ENCODE measurements at regions not wholly inside any gene's neighbourhood (a gene's known extent, or its start where the extent isn't known, plus 50 kb on each side); places are given as distances from the start of the nearest gene placed in this dataset.

DNA sequence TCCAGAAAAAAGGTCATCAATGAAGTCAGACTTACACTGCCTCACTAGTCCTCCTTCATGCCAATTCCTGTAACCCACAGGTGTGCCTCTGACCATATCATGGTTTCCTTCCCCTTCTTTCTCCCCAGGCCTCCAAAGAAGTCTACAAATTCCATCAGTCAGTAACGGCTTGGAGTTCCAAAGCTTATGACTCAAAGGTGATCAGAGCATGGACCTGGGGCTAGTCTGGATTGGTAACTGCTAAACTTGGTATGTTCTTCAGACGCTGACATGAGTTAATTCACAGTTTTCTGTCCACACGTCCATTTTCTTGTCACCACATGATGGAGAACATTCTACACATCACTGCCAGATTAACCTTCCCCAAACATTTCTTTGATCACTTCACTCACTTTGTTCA is 560.4 kb downstream of the ETNK1 start:
- DNase-seq (ENCODE audit: low read depth in 2 of 2), result no peak

DNA sequence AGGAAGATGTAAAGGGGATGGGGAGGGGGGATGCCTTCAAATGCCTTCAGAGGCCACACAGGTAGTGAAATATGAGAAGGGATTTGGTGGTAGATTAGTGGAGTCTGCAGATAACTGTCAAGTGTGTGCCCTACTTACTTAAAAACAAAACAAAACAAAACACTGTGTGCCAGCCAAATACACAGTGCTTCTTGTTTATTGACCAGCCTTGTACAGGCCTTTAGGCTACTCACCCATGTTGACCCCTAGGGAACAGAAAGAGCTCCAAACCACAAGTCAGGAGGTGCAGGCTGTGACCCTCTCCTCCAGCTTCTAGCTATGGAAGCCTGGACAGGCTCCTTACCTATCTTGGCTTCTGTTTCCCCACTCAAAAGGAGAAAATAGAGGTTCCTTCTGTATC is 562.0 kb downstream of the ETNK1 start:
- no peak for DNase-seq (ENCODE audit: low read depth in 2 of 2)

DNA sequence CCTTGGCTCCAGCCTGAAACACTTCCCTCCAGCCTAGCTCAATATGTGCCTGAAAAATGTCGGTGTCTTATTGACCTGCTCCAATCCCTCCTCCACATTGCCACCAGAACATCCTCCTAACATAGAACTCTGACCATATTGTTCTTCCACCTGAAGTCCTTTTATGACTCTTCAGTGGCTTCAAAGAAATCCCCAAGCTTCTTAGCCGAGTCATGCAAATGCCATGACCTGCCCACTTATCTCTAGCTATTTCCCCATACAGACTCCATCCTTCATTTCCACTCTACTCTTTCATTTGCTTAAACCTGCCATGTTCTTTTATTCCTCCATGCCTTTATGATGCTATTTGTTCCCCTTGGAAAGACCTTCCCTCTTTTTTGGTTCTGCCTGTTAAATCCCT is 568.6 kb downstream of the ETNK1 start:
- no peak for DNase-seq (ENCODE audit: low read depth in 2 of 2)

DNA sequence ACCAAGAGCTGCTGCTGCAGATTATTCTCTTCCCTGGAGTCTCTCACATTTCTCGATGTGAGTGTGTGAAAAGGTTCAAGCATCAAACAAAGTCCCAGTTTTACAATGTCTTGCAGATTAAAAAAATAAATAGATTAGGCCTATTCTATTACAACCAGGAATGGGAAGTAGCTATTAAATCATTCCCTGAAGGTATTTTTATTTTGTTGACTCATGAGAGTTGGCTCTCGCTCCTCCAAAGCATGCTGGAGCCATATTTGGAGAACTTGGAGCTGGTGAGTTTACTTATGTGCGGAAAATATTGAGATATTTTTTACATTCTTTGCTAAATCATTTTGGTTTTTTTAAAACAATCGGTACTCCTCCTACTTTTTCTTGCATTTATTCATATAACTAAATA is 572.3 kb downstream of the ETNK1 start:
- no peak for DNase-seq (ENCODE audit: low read depth in 2 of 2)

DNA sequence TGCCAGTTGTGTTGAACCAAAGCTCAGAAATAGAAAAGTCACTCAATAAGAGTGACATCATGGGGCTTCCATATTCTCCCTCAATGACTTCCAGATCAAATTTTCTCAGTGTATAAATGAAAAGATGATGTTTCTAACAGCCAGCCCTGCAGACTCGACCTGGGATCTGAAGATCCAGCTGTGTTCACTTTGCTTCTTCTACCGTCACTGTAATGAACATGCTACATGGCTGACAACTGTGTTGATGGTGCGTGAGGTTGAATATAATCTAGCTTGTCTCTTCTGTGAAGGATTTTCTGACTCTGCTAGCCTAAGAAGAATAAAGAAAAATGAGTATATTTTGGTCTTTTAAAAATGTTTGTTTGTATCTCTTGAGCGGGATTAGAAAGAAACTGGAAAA is 577.8 kb downstream of the ETNK1 start:
- no peak for DNase-seq (ENCODE audit: low read depth in 2 of 2)

DNA sequence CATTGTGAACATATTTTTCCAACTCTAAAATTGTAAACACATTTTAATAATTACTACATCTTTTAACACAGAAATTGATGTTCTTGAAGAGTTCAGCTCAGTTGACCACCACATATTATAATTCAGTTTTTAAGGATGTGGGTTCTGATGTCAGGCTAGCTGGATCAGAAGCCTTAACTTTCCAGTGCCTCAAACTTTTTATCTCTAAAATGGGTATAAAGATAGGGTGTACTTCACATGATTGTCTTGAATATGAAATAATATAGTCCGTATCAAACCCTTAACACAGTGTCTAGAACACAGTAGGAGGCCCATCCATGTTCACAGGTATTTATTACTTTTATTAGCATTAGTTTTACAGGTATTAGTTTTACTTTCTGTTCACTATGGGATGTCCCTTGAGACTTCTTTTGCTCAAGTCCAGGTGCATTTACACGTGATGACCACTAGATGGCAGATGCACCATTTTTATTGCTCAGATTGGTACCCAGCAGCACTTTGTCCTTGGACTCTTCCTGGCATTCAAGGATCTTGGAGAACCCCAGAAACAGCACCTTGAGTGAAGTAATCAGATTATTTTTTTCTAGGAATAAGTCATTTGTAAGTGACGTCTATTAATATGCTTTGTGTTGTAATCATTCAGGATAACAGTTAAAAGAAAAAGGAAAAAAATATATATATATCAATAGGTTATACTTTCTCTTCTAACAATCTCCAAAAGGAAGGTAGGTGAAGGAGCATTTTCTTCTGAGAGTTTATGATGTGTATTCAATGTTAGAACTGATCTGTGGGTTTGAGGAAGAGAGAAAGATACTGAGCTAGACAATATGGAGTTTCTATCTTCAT is 580.2 kb downstream of the ETNK1 start:
- DNase-seq (ENCODE audit: low read depth in 2 of 2), result peak; percentile 10 to 23

DNA sequence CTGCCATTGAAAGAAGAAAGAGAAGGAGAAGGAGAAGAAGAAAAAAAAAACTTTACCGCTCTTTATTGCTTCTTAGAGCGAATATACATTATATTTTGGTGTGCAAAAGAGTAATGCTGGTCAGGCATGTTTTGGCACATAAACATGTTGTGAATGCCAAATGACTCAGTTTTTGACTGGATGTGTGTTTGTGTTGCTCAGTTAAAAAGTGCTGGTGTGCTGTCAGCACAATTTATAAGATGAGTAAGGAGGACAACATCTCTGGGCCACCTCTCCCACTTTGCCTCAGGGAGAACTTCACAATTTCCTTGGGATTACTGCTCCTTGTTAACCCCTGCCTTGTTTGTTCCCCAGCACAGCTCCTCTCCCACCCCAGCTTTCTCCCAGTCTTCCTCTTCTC is 584.8 kb downstream of the ETNK1 start:
- no peak for DNase-seq (ENCODE audit: low read depth in 2 of 2)

DNA sequence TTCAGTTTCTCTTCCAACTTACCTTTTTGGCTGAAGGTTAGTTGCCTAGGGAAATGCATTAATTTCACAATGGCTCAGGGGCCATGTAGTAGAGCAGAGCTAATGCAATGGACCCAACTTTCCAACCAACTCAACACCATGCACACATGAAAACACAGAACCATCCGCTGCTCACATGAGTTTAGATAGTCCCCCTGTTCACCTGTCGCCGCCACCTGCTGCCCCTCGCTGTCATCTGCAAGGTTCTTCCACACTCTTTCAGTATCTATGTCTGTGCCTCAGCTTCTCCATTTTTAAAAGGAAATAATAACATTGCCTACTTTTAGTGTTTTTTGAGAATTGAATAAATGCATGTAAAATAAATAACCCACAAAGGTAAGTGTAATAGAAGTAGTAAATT is 585.6 kb downstream of the ETNK1 start:
- no peak for DNase-seq (ENCODE audit: low read depth in 2 of 2)

DNA sequence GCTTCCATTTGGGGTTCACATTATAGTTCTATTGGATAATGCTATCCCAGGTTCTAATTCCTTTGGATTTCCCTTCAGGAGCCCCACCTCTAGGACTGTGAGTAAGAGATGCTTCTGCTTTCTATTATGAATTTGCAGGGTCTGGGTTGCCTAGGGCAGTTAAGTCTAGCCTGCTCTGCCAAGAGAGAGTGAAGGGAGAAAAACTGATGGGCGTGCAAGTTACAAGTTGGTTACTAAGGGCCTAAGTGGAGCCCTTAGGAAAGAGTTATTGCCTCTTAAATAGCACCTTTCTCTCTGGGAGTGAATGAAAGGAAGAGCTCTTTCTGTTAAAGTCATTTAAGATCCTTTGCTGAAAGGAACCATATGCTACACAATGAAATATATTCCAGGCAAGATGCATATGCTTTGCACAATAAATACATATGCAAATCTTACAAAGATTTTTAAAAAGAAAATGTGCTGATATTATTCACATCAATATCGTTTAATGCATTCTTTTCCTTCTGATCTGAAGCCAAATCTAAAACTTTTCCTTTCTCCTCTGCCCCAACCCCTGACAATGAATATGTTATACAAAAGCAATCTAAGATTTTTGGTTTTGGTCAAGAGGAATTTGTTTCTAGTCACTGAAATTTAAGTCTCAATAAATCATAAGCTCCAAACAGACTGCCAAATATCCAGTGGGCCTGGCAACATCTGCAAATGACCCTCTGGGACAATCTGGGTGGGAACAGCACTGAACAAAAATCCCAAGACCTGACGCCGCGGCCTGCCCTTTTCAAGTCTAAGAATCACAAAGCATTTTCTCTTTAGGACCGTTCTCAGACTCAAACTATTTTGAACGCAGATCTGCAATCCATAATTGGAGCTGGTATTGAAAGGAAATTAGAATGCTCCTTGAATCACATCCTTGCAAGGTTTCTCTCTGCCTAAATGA is 586.7 kb downstream of the ETNK1 start:
- DNase-seq (ENCODE audit: low read depth in 2 of 2), result no peak

DNA sequence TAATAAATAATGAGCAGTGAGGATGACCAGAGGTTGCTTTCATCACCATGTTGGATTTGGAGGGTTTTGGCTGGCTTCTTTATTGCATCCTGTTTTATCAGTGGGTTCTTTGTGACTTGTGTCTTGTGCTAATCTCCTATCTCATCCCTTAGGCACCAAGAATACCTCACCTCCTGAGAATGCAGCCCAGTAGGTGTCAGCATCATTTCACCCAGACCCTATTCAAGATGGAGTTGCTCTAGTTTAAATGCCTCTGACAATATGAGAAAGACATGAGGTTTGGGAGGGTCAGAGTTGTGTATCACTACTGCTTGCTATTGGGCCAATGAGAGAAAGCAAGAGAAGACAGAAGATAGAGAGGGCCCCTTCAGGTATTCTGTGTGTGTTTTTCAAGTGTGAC is 592.2 kb downstream of the ETNK1 start:
- DNase-seq (ENCODE audit: low read depth in 2 of 2), result no peak

DNA sequence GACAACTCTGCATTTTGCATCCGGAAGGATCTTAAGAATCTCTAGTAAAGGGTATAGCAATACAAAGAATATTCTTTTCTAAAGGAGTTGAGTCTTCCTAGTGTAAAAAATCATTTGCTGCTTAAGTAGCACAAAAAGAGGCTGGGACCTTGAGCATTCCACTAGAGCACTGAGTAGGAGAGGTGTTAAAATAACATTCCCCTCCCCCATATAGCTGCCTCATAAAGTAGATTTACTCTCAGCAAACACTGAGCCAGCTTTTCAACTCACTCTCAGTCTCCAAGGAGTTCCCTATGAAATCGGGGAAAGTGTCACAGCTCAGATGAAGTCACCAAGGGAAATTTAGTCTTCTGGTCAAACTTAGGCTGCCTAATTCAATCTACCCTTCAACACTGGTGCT is 592.7 kb downstream of the ETNK1 start:
- no peak for DNase-seq (ENCODE audit: low read depth in 2 of 2)

DNA sequence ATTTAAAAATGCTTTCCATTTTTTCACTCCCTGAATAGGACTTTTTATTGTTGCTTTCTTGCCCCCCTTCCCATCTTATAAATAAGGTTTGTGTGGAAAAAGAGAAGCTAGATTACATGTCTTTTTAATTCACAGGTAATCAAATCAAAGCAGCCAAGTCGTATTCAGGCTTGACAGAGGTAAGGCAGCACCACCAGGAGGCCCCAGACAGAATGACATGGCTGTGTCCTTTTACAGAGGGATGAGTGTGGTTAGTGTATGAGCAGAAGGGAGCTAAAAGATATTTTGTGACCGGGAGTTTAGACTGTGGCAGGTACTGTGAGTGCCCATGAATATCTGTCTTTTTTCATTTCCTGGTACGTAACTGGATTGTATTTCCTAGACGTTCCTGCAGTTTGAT is 596.1 kb downstream of the ETNK1 start:
- no peak for DNase-seq (ENCODE audit: low read depth in 2 of 2)

DNA sequence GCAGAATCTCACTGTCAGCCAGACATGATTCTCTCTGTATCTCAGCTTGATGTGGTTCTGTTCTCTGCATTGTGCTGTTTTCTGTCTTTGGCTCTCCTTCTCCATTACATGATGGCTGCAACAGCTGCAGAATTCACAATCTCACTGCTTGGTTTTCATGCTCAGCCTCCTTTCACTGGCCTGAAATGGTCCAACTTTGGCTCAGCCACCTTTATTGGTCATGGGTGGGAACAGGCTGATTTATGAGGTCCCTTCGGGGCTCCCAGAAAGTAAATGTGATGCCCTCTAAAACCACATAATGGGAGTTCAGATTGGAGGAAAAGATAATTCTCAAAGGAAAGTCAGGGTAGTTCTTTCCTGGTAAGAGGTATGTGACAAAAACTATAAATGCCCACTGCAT is 597.0 kb downstream of the ETNK1 start:
- no peak for DNase-seq (ENCODE audit: low read depth in 2 of 2)

DNA sequence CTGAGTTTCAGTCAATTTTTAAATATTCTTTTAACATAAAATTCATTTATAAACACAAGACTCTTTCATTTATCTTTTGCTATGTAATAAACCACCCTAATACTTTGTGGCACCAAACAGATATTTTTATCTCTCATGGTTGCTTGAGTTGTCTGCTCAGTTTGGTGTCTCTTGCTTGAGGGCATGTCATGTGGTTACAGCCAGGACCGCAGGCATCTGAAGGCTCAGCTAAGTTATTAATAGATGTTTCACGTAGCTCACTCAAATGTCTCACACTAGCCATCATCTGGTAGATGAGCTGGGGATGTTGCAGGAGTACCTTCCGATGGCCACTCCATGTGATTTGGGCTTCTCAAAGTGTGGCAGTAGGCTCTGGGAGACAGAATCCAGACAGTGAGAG is 597.8 kb downstream of the ETNK1 start:
- no peak for DNase-seq (ENCODE audit: low read depth in 2 of 2)

DNA sequence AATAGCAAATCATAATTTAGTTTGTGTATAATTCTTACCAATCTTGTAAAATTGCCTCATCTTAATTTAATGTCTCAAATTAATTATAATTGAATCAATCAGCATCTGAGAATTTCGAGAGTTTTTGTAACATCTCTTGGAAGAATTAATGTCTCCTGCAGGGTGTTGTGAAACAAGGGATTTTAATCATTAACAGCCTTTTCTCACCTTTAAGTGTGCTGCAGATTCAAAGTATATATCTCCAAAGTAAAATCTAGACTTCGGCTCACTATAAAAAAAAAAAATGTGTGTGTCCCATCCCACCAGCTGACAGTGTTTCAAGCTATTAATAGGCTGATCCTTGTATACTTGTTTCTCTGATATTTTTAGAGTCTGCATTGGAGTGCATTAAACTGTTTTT is 603.1 kb downstream of the ETNK1 start:
- DNase-seq (ENCODE audit: low read depth in 2 of 2), result no peak

DNA sequence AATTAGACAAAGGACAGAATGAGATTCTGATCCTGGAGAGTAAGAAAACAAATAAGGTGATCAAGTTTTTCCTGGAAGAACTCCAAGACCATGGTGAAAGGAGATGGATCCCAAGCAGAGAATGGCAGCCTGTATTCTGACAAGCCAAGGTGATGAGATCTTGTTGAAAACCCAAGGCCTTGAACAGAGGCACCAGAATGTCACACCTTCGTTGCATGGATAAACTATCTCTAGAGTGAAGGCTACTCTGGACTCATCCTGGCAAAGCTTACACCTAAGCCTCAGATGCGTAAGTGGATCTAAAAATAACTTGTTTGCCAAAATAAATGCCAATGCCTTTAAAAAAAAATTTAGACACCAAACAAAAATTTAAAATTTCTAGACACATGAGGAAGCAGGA is 605.9 kb downstream of the ETNK1 start:
- DNase-seq (ENCODE audit: low read depth in 2 of 2), result no peak

DNA sequence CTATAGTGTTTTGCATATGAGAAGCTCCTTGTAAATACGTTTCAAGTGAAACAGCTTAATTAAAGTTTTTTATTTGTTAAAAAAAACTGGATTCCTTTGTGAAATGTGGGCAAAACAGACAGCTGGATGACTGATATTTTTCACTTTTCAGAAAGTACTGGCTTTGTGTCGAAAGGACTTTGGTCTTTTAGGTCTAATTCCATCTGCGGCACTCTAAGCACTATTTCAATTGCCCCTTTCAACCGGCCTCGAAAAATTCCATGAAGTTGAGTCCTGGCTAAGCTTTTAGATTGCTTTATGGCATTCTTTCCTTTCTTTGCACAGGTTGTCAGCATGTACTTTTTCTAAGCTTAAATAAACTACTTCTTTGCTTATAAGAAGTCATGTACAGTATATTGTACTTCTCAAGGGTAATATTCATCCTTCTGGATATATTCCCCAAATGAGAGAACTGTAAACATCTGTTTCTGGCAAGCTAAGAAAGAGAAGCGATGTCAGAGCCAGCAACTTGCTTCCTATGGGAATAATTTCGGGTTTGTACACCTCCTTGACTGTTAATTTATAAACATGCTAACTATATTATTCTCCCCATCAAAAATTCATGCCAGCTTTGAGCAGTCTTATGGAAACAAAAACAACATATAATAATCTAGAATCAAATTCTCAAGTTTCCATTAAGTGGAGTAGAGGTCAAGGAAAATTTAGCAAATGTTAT is 611.3 kb downstream of the ETNK1 start:
- no peak for DNase-seq (ENCODE audit: low read depth in 2 of 2)

DNA sequence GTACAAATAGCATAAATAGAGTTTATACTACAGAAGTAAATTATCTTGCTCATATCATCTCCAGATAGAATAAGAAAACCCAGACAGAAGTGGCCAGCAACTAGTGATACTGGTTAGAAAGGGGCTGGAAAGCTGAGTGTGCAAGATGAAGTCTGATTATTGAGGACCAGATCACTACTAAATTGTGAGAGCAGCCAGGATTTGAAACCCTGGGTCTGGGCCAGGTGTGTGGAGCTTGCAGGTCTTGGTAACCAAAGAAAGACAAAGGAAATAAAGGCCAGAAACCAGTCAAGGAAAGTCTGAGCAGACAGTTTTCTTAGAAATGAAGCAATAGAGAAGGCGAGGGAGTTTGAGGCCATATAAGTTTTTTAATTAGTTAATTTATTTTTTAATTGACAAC is 611.8 kb downstream of the ETNK1 start:
- no peak for DNase-seq (ENCODE audit: low read depth in 2 of 2)

DNA sequence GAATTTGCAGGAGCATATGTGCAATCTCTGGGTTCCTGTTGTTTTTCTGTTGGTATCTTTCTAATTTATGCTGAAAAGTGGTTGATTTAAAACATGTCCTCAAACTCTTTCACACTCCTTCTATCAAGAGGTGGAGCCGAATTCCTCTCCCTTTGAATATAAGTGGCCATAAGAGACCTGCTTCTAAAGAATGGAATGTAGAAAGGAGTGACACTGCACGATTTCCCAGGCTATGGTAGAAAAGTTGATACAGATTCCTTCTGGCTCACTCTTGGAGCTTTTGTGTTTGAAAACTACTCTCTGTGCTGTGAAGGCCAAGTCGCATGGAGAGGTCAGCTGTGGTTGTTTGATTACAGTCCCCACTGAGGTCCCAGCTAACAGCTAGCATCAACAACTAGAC is 613.2 kb downstream of the ETNK1 start:
- DNase-seq (ENCODE audit: low read depth in 2 of 2), result no peak

DNA sequence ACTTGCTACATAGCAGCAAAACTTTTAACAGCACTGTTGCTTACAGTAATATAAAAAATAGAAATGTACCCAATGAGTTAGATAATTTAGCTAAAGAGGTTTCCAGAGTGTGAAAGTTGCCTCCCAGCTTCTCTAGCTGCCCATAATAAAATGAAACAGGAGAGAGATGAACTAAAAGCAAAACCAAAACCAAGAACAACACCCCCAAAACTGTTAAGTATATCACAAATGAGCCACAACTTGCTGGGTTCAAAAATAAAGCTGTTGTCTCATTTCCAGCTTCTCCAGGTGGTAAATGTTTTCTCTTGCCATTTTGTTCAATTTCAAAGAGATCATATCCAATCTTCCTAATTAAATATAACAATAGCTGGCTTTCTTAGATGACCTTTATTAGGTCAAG is 614.0 kb downstream of the ETNK1 start:
- no peak for DNase-seq (ENCODE audit: low read depth in 2 of 2)

DNA sequence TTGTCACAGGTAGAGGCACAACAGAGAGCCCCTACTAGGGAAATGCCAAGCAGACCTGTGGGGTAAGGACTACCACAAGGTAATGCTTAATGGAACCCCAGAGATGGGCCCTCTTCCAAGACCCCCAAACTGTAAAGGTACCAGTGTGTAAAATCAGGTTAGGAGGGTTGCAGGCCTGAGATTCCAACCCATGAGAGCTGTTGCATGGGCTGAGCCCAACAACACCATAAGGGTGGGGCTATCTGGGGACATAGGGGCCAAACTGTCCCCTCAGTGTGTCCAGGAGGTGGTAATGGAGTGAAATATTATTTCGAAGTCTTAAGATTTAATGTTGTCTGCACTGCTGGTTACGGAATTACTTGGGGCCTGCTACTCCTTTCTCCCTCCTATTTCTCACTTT is 620.2 kb downstream of the ETNK1 start:
- DNase-seq (ENCODE audit: low read depth in 2 of 2), result no peak

DNA sequence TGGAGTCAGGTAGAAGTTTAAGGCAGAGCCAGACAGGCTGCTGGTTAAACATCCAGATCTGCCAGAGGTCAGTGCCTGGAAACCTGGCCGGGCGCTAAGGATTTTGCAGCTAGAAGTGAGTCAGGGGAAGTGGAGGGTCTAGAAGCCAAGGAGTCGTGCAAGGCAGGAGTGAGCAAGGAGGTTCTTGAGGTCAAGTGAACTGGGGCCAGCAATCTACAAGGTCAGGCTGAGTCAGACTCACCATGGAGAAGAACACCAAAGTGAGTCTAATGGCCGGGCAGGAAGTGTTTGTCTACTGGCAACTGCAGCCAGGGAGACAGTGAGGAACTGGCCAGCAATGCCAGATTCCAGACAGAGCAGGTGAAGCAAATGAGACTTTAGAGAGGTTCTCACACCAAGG is 628.2 kb downstream of the ETNK1 start:
- no peak for DNase-seq (ENCODE audit: low read depth in 2 of 2)

Measured in fibroblast of skin of left quadriceps (primary cell).